Fibroblast of lung (primary cell): ENCODE measurements at regions not wholly inside any gene's neighbourhood (a gene's known extent, or its start where the extent isn't known, plus 50 kb on each side); places are given as distances from the start of the nearest gene placed in this dataset.

Experiments
- DNase-seq, 2 donors: peaks; one replicate each; pipeline versions ENCODE4 v3.0.0 to v3.0.0-alpha.2; 2010; ENCODE audit warnings: low read depth in 2 of 2
- H2AFZ ChIP-seq: 2 replicates; pipeline ENCODE4 v1.5.1; 2012; ENCODE audit warnings: low read length, control low read depth, inconsistent platforms
- H3K27ac ChIP-seq: 2 replicates; pipeline ENCODE4 v1.5.1; 2011; ENCODE audit warnings: low read length, control low read depth; ENCODE audit not compliant: insufficient read depth
- H3K27me3 ChIP-seq: 2 replicates; pipeline ENCODE4 v1.5.1; 2011; ENCODE audit warnings: mild to moderate bottlenecking, low read length; ENCODE audit not compliant: control insufficient read depth, insufficient read depth
- H3K36me3 ChIP-seq: 2 replicates; pipeline ENCODE4 v1.5.1; 2011; ENCODE audit warnings: low read length; ENCODE audit not compliant: control insufficient read depth, insufficient read depth
- H3K4me1 ChIP-seq: 2 replicates; pipeline ENCODE4 v1.5.1; 2011; ENCODE audit warnings: low read length; ENCODE audit not compliant: control insufficient read depth, insufficient read depth; ENCODE audit errors: extremely low read depth
- H3K4me2 ChIP-seq: 2 replicates; pipeline ENCODE4 v1.5.1; 2011; ENCODE audit warnings: low read length, control low read depth; ENCODE audit not compliant: insufficient read depth; ENCODE audit errors: extremely low read depth
- H3K4me3 ChIP-seq, 4 experiments: fragments of 200-600 bp in 1 of 4; sonication (generic) in 1 of 4; replicated peaks in 1 of 4; 2 replicates each; pipeline ENCODE4 v1.5.1; 2011 to 2016; ENCODE audit warnings: low read length in 4 of 4, low read depth in 3 of 4, mild to moderate bottlenecking in 3 of 4, control low read depth in 2 of 4, inconsistent platforms in 1 of 4, mixed read lengths in 1 of 4; ENCODE audit not compliant: insufficient read depth in 1 of 4; ENCODE audit errors: control extremely low read depth in 1 of 4
- H3K79me2 ChIP-seq: 2 replicates; pipeline ENCODE4 v1.5.1; 2012; ENCODE audit warnings: mild to moderate bottlenecking, low read length, inconsistent platforms; ENCODE audit not compliant: control insufficient read depth, insufficient read depth
- H3K9ac ChIP-seq: 2 replicates; pipeline ENCODE4 v1.5.1; 2011; ENCODE audit warnings: mild to moderate bottlenecking, low read length, control low read depth; ENCODE audit not compliant: insufficient read depth
- H3K9me3 ChIP-seq: 2 replicates; pipeline ENCODE4 v1.5.1; 2012; ENCODE audit warnings: low read depth, low read length; ENCODE audit not compliant: control insufficient read depth, insufficient read depth
- H4K20me1 ChIP-seq: 2 replicates; pipeline ENCODE4 v1.5.1; 2011; ENCODE audit warnings: low read length; ENCODE audit not compliant: control insufficient read depth, insufficient read depth; ENCODE audit errors: extremely low read depth
- EZH2 ChIP-seq: IDR thresholded peaks from 2 replicates; pipeline ENCODE4 v1.5.1; 2012; ENCODE audit warnings: low read length, control low read depth, mild to moderate bottlenecking; ENCODE audit errors: missing control alignments
- TF ChIP-seq, protein P1 (sequence below), 2 donors: IDR thresholded peaks in 1 of 2; conservative IDR thresholded peaks in 1 of 2; 1 replicate in 1 of 2; 2 replicates in 1 of 2; pipeline ENCODE4 v1.5.1; 2011 to 2012; ENCODE audit warnings: low read length in 2 of 2, control low read depth in 1 of 2, inconsistent platforms in 1 of 2, low read depth in 1 of 2, mild to moderate bottlenecking in 1 of 2

DNA sequence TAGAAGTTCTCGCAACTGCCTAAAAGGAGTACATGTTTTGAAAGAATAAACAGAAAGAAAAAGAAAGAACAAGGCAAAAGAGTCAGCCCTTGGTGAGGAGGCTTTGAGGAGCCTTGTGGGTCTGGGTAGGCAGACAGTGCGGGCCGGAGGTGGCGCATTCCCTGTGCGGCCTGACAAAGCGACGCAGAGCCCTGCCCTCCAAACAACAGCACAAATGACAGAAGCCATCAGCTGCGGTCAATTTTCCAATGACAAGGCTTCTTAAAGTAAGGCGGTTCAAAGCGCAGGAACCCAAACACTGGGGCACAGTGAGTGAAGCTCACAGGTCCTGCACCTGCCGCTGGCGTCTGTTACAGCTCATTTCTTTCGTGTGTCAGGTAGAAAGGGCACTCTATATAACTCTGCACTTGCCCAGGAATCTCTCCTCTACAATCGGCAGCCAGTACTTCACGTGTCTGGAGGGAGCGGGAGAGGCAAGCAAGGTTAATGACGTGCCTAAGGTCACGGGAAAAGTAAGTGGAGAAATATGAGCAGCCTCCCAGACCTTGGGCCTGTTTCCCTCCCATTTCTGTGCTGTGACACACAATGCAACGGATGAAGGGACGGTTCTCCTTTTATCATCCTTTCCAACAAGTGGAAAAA lies 178.1 kb downstream of the OPA1 start:
- Histone ChIP-seq H3K9me3 (no peaks in the 10 kb centered on the region), H3K27ac (no peak overlapping the region), H3K4me3 (no peak overlapping the region), H3K36me3 (no peaks in the 10 kb centered on the region), H3K79me2 (no peaks in the 10 kb centered on the region), H3K4me2 (no peak overlapping the region), H3K27me3 (peaks cover 27% of the 10 kb centered on the region), H3K9ac (no peak overlapping the region), H2AFZ (no peak overlapping the region), H4K20me1 (no peaks in the 10 kb centered on the region), H3K4me1 (peaks cover 3% of the 10 kb centered on the region)
- TF ChIP-seq, protein P1, sequence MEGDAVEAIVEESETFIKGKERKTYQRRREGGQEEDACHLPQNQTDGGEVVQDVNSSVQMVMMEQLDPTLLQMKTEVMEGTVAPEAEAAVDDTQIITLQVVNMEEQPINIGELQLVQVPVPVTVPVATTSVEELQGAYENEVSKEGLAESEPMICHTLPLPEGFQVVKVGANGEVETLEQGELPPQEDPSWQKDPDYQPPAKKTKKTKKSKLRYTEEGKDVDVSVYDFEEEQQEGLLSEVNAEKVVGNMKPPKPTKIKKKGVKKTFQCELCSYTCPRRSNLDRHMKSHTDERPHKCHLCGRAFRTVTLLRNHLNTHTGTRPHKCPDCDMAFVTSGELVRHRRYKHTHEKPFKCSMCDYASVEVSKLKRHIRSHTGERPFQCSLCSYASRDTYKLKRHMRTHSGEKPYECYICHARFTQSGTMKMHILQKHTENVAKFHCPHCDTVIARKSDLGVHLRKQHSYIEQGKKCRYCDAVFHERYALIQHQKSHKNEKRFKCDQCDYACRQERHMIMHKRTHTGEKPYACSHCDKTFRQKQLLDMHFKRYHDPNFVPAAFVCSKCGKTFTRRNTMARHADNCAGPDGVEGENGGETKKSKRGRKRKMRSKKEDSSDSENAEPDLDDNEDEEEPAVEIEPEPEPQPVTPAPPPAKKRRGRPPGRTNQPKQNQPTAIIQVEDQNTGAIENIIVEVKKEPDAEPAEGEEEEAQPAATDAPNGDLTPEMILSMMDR (conservative IDR thresholded peaks at IDR 0.05 in 1 of 2, IDR thresholded peaks at IDR 0.05 in 1 of 2; ENCODE audit: low read depth in 1 of 2, low read length in 2 of 2) = no peak
- TF ChIP-seq EZH2 = no peak
- no peak for DNase-seq

DNA sequence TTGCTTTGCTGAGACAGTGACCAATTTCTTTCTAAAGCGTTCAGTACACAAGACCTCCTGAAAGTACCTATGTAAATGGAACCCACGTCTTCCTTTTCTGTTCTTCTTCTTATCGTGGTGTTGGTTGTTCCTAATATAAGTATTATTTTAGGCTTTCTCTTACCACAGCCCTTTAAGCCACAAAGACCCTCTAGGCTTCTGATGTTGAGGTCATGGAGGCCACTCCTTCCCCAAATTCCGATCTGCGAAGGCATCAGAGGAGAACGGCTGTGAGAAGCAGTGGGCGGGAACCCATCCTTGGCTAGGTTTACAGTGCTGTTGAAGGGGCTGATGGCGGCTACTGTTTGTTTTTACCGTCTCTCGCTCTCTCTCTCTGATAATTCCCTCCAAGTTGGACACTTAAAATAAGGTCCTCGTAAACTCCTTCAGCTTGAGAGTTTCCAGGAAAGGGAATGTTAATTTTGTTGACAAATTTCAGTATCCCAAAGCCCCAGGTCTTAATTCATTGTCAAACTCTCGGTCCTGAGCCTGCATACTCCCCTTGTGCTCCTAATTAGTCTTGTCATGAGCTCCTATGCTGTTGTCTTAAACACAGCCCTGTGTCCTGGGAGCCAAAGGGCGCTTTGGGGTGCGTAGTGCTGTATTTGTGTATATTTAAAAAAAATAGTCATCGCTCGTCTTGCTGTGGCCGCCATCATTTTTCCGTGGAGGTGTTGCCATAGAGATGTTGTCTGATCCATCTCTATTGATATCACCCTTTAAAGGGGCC lies 178.8 kb downstream of the OPA1 start:
- H3K36me3 ChIP-seq = no peaks in the 10 kb centered on the region
- no peak overlapping the region for H3K4me3 ChIP-seq
- H4K20me1 ChIP-seq = no peaks in the 10 kb centered on the region
- H3K27me3 ChIP-seq = peaks cover 27% of the 10 kb centered on the region
- no peaks in the 10 kb centered on the region for H3K9me3 ChIP-seq
- H3K27ac ChIP-seq = no peak overlapping the region
- H3K4me1 ChIP-seq = peaks cover 3% of the 10 kb centered on the region
- no peaks in the 10 kb centered on the region for H3K79me2 ChIP-seq
- no peak for DNase-seq
- H3K9ac ChIP-seq = no peak overlapping the region
- H2AFZ ChIP-seq = no peak overlapping the region
- no peak overlapping the region for H3K4me2 ChIP-seq
- TF ChIP-seq, protein P1 (conservative IDR thresholded peaks at IDR 0.05 in 1 of 2, IDR thresholded peaks at IDR 0.05 in 1 of 2; ENCODE audit: low read depth in 1 of 2, low read length in 2 of 2) = no peak
- no peak for TF ChIP-seq EZH2

DNA sequence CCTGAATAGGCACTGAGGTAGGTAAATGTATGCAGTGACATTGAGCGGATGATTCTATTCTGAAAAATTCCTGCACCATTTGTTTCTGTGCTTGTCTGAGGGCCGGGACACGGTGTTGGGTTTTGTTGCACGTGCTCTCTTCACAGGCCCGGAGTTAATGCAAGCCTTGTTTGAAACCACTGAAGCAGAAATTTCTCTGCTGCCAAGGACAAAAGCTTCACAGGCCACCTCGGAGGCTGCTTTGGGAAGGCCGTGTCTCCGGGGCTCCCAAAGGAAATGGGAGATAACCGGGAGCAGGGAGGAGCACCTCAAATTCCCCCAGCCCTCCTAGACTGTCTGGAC lies 179.4 kb downstream of the OPA1 start:
- H3K27me3 ChIP-seq = peaks cover 27% of the 10 kb centered on the region
- H2AFZ ChIP-seq = no peak overlapping the region
- no peak for DNase-seq
- no peak for TF ChIP-seq EZH2
- peaks cover 3% of the 10 kb centered on the region for H3K4me1 ChIP-seq
- no peak overlapping the region for H3K4me2 ChIP-seq
- no peak overlapping the region for H3K9ac ChIP-seq
- no peaks in the 10 kb centered on the region for H3K9me3 ChIP-seq
- no peaks in the 10 kb centered on the region for H3K36me3 ChIP-seq
- no peaks in the 10 kb centered on the region for H3K79me2 ChIP-seq
- no peak overlapping the region for H3K4me3 ChIP-seq
- H3K27ac ChIP-seq = no peak overlapping the region
- H4K20me1 ChIP-seq = no peaks in the 10 kb centered on the region
